ENCODE measurements at regions not wholly inside any gene's neighbourhood (a gene's known extent, or its start where the extent isn't known, plus 50 kb on each side); places are given as distances from the start of the nearest gene placed in this dataset.

GRCh38 chrX:45851434-45851991 is 650.8 kb upstream of the DIPK2B start:
- FAIRE-seq = no peak
- peak overlapping the region; percentile 86 for H2AFZ ChIP-seq (ENCODE audit: low read depth, low read length)
- H3K9me1 ChIP-seq (replicated peaks; ENCODE audit: control insufficient read depth, extremely low read depth, insufficient read depth, low read length) = no peaks in the 10 kb centered on the region
- H4K20me1 ChIP-seq (replicated peaks; ENCODE audit: control insufficient read depth, extremely low read depth, insufficient read depth, low read length) = no peaks in the 10 kb centered on the region
- H3K4me2 ChIP-seq (ENCODE audit: insufficient read depth, low read length) = peak overlapping the region; percentile 91
- intact Hi-C loops (cut with micrococcal nuclease) (no loop called here), dilution Hi-C loops (cut with MboI; ENCODE audit: extremely low pct_ligation_motif_present, low sequenced_read_pairs) (no loop called here)
- peak; percentile 1 for DNase-seq (ENCODE audit: low read depth, low spot score)
- H3K36me3 ChIP-seq (ENCODE audit: control insufficient read depth in 2 of 2, extremely low read depth in 1 of 2, insufficient read depth in 2 of 2, low read length in 2 of 2) = no peaks in the 10 kb centered on the region
- H3K4me3 ChIP-seq (replicated peaks in 1 of 3; ENCODE audit: insufficient read depth in 1 of 3, low read depth in 1 of 3, low read length in 3 of 3) = peak overlapping the region; percentile 39 to 87 (median 47)
- TF ChIP-seq POLR2A (IDR thresholded peaks at IDR 0.05; ENCODE audit: low read depth, low read length) (no peak), CTCF (IDR thresholded peaks at IDR 0.05; ENCODE audit: extremely low read depth in 1 of 2, insufficient read depth in 1 of 2, low read depth in 1 of 2, low read length in 2 of 2) (no peak), JUN (IDR thresholded peaks at IDR 0.05; ENCODE audit: borderline replicate concordance, insufficient read depth, insufficient read length, low read depth) (no peak)
- H3K27ac ChIP-seq (ENCODE audit: insufficient read depth, low read depth, low read length) = no peak overlapping the region
- BruUV-seq (replicated peaks) = no TSS peak
- peaks cover 2 to 4% of the 10 kb centered on the region in 2 experiments for H3K27me3 ChIP-seq (ENCODE audit: control insufficient read depth in 2 of 2, insufficient read depth in 2 of 2, low read length in 2 of 2)
- ChIA-PET CTCF (interaction anchor here (0.9 to 2.0 kb wide), 2 partner anchors 27 to 525 kb away, joined by 3 to 8 read pairs; no protein-coding TSS in a partner anchor), POLR2A (no interaction called here)
- peaks cover 5% of the 10 kb centered on the region for H3K4me1 ChIP-seq (ENCODE audit: control insufficient read depth, extremely low read depth, insufficient read depth, low read length)
- peak overlapping the region; percentile 74 for H3K9ac ChIP-seq (replicated peaks; ENCODE audit: extremely low read depth, insufficient read depth, low read length)
- H3K79me2 ChIP-seq (ENCODE audit: control insufficient read depth, insufficient read depth, low read length) = peaks cover 15% of the 10 kb centered on the region
- H3K9me3 ChIP-seq (replicated peaks; ENCODE audit: control insufficient read depth, insufficient read depth, low read length) = no peaks in the 10 kb centered on the region

- no peak for DNase-seq (ENCODE audit: low read depth, low spot score)
- H3K4me2 ChIP-seq (ENCODE audit: insufficient read depth, low read length) = peak overlapping the region; percentile 91
- H3K79me2 ChIP-seq (ENCODE audit: control insufficient read depth, insufficient read depth, low read length) = peaks cover 15% of the 10 kb centered on the region
- H3K4me3 ChIP-seq (replicated peaks in 1 of 3; ENCODE audit: insufficient read depth in 1 of 3, low read depth in 1 of 3, low read length in 3 of 3) = peak overlapping the region; percentile 39 to 87 (median 47)
- peak overlapping the region; percentile 74 for H3K9ac ChIP-seq (replicated peaks; ENCODE audit: extremely low read depth, insufficient read depth, low read length)
- H3K4me1 ChIP-seq (ENCODE audit: control insufficient read depth, extremely low read depth, insufficient read depth, low read length) = peaks cover 5% of the 10 kb centered on the region
- no peaks in the 10 kb centered on the region for H3K9me1 ChIP-seq (replicated peaks; ENCODE audit: control insufficient read depth, extremely low read depth, insufficient read depth, low read length)
- peak; percentile 47 for FAIRE-seq
- dilution Hi-C loops (cut with MboI; ENCODE audit: extremely low pct_ligation_motif_present, low sequenced_read_pairs) (no loop called here), intact Hi-C loops (cut with micrococcal nuclease) (no loop called here)
- H3K36me3 ChIP-seq (ENCODE audit: control insufficient read depth in 2 of 2, extremely low read depth in 1 of 2, insufficient read depth in 2 of 2, low read length in 2 of 2) = no peaks in the 10 kb centered on the region
- peak overlapping the region; percentile 74 for H2AFZ ChIP-seq (ENCODE audit: low read depth, low read length)
- H3K27ac ChIP-seq (ENCODE audit: insufficient read depth, low read depth, low read length) = peak overlapping the region; percentile 48
- peaks cover 2 to 4% of the 10 kb centered on the region in 2 experiments for H3K27me3 ChIP-seq (ENCODE audit: control insufficient read depth in 2 of 2, insufficient read depth in 2 of 2, low read length in 2 of 2)
- no peak for TF ChIP-seq MAX (IDR thresholded peaks at IDR 0.05; ENCODE audit: insufficient read depth, insufficient read length)
- TF ChIP-seq CTCF (IDR thresholded peaks at IDR 0.05; ENCODE audit: extremely low read depth in 1 of 2, insufficient read depth in 1 of 2, low read depth in 1 of 2, low read length in 2 of 2) = no peak
- TF ChIP-seq POLR2A (IDR thresholded peaks at IDR 0.05; ENCODE audit: low read depth, low read length) = no peak
- TF ChIP-seq POLR2AphosphoS5 (IDR thresholded peaks at IDR 0.05; ENCODE audit: insufficient read depth, low read depth, low read length) = no peak
- no peak for TF ChIP-seq EZH2 (IDR thresholded peaks at IDR 0.05; ENCODE audit: borderline replicate concordance, low read depth, low read length, severe bottlenecking)
- TF ChIP-seq JUN (IDR thresholded peaks at IDR 0.05; ENCODE audit: borderline replicate concordance, insufficient read depth, insufficient read length, low read depth) = no peak
- TF ChIP-seq FOS (IDR thresholded peaks at IDR 0.05; ENCODE audit: borderline replicate concordance, insufficient read depth, low read length) = no peak
- no peak for TF ChIP-seq MYC (IDR thresholded peaks at IDR 0.05; ENCODE audit: low read depth, low read length)
- TF ChIP-seq GATA2 (IDR thresholded peaks at IDR 0.05; ENCODE audit: insufficient read depth, insufficient read length, low read depth, low read length) = no peak
- H4K20me1 ChIP-seq (replicated peaks; ENCODE audit: control insufficient read depth, extremely low read depth, insufficient read depth, low read length) = no peaks in the 10 kb centered on the region
- H3K9me3 ChIP-seq (replicated peaks; ENCODE audit: control insufficient read depth, insufficient read depth, low read length) = no peaks in the 10 kb centered on the region
- no TSS peak for BruUV-seq (replicated peaks)
- CTCF ChIA-PET = interaction anchor here (0.9 to 2.0 kb wide), 3 partner anchors 27 to 526 kb away, joined by 3 to 8 read pairs (median 6); no protein-coding TSS in a partner anchor
- POLR2A ChIA-PET = no interaction called here
Observed at GRCh38 chrX:45850775-45851433, 650.2 kb upstream of the DIPK2B start.
